PC-9 (cell line): ENCODE measurements at regions not wholly inside any gene's neighbourhood (a gene's known extent, or its start where the extent isn't known, plus 50 kb on each side); places are given as distances from the start of the nearest gene placed in this dataset.

Experiments used
- BruUV-seq: library from RNA; stranded (reverse); fragments of 400-500 nt; replicated peaks from 2 replicates; lab custom pipeline; 2021; lab: Mats Ljungman, UMichigan
- CTCF ChIA-PET: fragments of 300-600 bp; sonication (Branson Sonifier 250); formaldehyde crosslinking; loops from one replicate; lab custom pipeline; 2022; ENCODE audit warnings: antibody characterized with exemption; lab: Charles Lee
- POLR2A ChIA-PET: fragments of 300-600 bp; sonication (Branson Sonifier 250); formaldehyde crosslinking; loops from one replicate; lab custom pipeline; 2022; ENCODE audit warnings: antibody characterized with exemption; ENCODE audit not compliant: unreplicated experiment; lab: Charles Lee
- DNase-seq, 2 experiments: peaks; one replicate each; pipeline versions ENCODE4 v3.0.0 to v3.0.0-alpha.2; 2015 to 2022; ENCODE audit warnings: mixed read lengths in 1 of 2
- H2AFZ ChIP-seq: fragments of 200-600 bp; sonication (generic); 2 replicates; pipeline ENCODE4 v1.8.1; 2017; ENCODE audit warnings: antibody characterized with exemption
- H3F3A ChIP-seq: fragments of 200-600 bp; sonication (generic); 2 replicates; pipeline ENCODE4 v1.8.1; 2017; ENCODE audit warnings: antibody characterized with exemption, mild to moderate bottlenecking, low read depth; ENCODE audit not compliant: insufficient read depth
- H3K27ac ChIP-seq: fragments of 200-600 bp; sonication (generic); 2 replicates; pipeline ENCODE4 v1.6.1; 2016; ENCODE audit warnings: mixed run types
- H3K27me3 ChIP-seq: fragments of 200-600 bp; sonication (generic); 2 replicates; pipeline ENCODE4 v1.6.1; 2016; ENCODE audit warnings: low read depth, mixed run types; ENCODE audit not compliant: insufficient read depth
- H3K36me3 ChIP-seq: fragments of 200-600 bp; sonication (generic); 2 replicates; pipeline ENCODE4 v1.6.1; 2016; ENCODE audit warnings: low read depth, mixed run types
- H3K4me1 ChIP-seq: fragments of 200-600 bp; sonication (generic); replicated peaks from 2 replicates; pipeline ENCODE4 v1.6.1; 2016; ENCODE audit warnings: mixed run types; ENCODE audit not compliant: insufficient read depth
- H3K4me2 ChIP-seq: fragments of 200-600 bp; sonication (generic); 2 replicates; pipeline ENCODE4 v1.6.1; 2017; ENCODE audit warnings: mixed run types
- H3K4me3 ChIP-seq: fragments of 200-600 bp; sonication (generic); 2 replicates; pipeline ENCODE4 v1.6.1; 2016; ENCODE audit warnings: mixed run types
- H3K79me2 ChIP-seq: fragments of 200-600 bp; sonication (generic); 2 replicates; pipeline ENCODE4 v1.6.1; 2017; ENCODE audit warnings: low read depth, mixed run types
- H3K9me2 ChIP-seq: fragments of 200-600 bp; sonication (generic); 2 replicates; pipeline ENCODE4 v1.8.1; 2017; ENCODE audit warnings: mild to moderate bottlenecking; ENCODE audit not compliant: insufficient read depth
- H3K9me3 ChIP-seq: fragments of 200-600 bp; sonication (generic); 2 replicates; pipeline ENCODE4 v1.8.1; 2016; ENCODE audit warnings: low read depth; ENCODE audit not compliant: insufficient read depth
- H4K20me1 ChIP-seq: fragments of 200-600 bp; sonication (generic); 2 replicates; pipeline ENCODE4 v1.8.1; 2017; ENCODE audit not compliant: insufficient read depth
- EZH2 ChIP-seq: fragments of 200-600 bp; sonication (generic); IDR thresholded peaks from 2 replicates; pipeline ENCODE4 v1.8.0; 2017; ENCODE audit warnings: antibody characterized with exemption, low read depth
- intact Hi-C: fragments of 100-400 bp; cut with micrococcal nuclease; formaldehyde crosslinking; loops from one replicate; pipeline ENCODE4 v1.10.0; 2022; ENCODE audit not compliant: unreplicated experiment
- TF ChIP-seq, protein P1 (sequence below): fragments of 200-600 bp; sonication (generic); conservative IDR thresholded peaks from 2 replicates; pipeline ENCODE4 v1.6.1; 2017; ENCODE audit warnings: mixed run types, antibody characterized with exemption, mild to moderate bottlenecking, moderate library complexity

DNA sequence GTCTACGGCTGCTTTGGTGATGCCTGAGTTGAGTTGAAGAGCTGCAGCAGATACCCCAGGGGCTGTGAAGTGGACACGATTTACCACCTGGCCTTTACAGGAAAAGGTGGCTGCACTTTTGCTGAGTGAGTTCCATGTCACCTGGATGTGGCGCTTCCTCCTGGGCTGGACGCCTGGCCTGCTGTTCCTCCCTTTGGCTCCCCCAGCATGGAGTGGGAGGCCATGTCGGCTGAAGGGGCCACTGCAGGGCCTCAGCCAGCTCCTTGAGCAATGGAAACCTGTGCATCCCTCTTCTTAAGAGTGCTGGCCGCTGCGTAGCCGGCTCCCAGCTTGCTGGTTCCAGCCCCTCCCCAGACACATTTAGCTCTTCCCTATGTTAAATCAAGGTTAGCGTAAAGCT, 221.0 kb downstream of the GLRX3 start:
- DNase-seq: no peak
- no peak overlapping the region for H3K4me3 ChIP-seq
- H3K4me2 ChIP-seq: no peak overlapping the region
- no peaks in the 10 kb centered on the region for H3K79me2 ChIP-seq
- no peaks in the 10 kb centered on the region for H3K9me2 ChIP-seq
- ChIA-PET POLR2A (no interaction called here), CTCF (no interaction called here)
- no peak overlapping the region for H3K27ac ChIP-seq
- no peaks in the 10 kb centered on the region for H3K9me3 ChIP-seq
- no peaks in the 10 kb centered on the region for H4K20me1 ChIP-seq
- no peaks in the 10 kb centered on the region for H3K27me3 ChIP-seq
- H3K4me1 ChIP-seq: no peaks in the 10 kb centered on the region
- intact Hi-C loops: no loop called here
- BruUV-seq: no TSS peak
- no peak overlapping the region for H2AFZ ChIP-seq
- H3F3A ChIP-seq: no peaks in the 10 kb centered on the region
- TF ChIP-seq EZH2: no peak
- TF ChIP-seq, protein P1, sequence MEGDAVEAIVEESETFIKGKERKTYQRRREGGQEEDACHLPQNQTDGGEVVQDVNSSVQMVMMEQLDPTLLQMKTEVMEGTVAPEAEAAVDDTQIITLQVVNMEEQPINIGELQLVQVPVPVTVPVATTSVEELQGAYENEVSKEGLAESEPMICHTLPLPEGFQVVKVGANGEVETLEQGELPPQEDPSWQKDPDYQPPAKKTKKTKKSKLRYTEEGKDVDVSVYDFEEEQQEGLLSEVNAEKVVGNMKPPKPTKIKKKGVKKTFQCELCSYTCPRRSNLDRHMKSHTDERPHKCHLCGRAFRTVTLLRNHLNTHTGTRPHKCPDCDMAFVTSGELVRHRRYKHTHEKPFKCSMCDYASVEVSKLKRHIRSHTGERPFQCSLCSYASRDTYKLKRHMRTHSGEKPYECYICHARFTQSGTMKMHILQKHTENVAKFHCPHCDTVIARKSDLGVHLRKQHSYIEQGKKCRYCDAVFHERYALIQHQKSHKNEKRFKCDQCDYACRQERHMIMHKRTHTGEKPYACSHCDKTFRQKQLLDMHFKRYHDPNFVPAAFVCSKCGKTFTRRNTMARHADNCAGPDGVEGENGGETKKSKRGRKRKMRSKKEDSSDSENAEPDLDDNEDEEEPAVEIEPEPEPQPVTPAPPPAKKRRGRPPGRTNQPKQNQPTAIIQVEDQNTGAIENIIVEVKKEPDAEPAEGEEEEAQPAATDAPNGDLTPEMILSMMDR: no peak
- no peaks in the 10 kb centered on the region for H3K36me3 ChIP-seq

DNA sequence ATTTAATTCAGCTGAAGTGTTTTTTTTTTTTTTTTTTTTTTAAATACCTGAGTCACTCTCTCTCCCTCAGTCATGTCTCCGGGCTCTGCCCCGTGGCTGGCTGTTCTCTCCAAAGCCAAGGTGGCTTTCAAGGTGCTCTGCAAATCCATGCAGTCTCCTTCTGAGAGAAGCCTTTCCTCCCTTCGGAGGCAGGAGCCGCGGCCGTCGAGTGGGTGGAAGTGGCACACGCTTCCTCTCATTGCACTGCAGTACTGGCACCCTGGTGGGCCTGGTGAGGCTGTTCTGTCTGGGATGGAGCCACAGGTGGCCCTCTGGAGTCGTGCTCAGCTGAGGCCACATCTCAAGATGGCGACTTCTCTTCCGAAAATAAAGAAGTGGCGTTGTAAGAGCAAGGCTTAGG, 221.8 kb downstream of the GLRX3 start:
- Histone ChIP-seq H3K4me1 (no peaks in the 10 kb centered on the region), H3K27me3 (no peaks in the 10 kb centered on the region), H3K9me2 (no peaks in the 10 kb centered on the region), H2AFZ (no peak overlapping the region), H3K27ac (no peak overlapping the region), H3K9me3 (no peaks in the 10 kb centered on the region), H3F3A (no peaks in the 10 kb centered on the region), H4K20me1 (no peaks in the 10 kb centered on the region), H3K36me3 (no peaks in the 10 kb centered on the region), H3K4me2 (no peak overlapping the region), H3K79me2 (no peaks in the 10 kb centered on the region), H3K4me3 (no peak overlapping the region)
- POLR2A ChIA-PET: no interaction called here
- TF ChIP-seq, protein P1: no peak
- TF ChIP-seq EZH2: no peak
- DNase-seq: no peak
- intact Hi-C loops: no loop called here
- CTCF ChIA-PET: no interaction called here
- no TSS peak for BruUV-seq

DNA sequence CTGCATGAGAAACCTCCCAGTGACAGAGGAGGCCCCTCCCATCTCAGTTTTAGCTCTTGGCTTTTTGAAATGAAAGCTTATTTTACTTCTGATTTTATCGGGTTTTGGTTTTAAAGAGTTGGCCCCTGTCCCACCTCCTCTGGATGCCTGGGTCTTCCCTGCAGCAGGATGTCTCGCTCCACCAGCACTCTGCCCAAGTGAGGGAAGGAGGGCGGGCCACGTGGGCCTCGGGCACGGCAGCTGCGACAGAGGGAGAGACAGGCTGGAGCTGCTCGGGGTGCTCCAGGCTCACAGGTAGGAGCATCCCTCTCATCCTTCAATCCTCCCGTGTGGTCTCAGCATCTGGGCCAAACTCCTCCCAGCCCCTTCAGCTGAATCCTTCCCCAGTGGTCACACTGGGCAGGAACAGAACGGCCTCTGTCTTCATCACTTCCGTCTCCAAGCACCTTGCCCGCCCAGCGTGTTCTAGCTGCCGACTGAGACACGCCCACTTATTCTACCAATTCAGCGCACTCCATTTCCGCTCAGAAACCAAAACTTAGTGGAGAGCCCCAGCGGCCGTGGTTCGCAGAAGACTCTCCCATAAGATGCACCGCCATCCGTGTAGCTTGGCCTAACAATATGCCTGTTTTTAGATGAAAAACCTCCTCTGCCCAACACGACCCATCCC, 222.9 kb downstream of the GLRX3 start:
- Histone ChIP-seq H4K20me1 (no peaks in the 10 kb centered on the region), H3K27ac (no peak overlapping the region), H3F3A (no peaks in the 10 kb centered on the region), H3K9me3 (no peaks in the 10 kb centered on the region), H3K79me2 (no peaks in the 10 kb centered on the region), H3K9me2 (no peaks in the 10 kb centered on the region), H3K27me3 (no peaks in the 10 kb centered on the region), H3K36me3 (no peaks in the 10 kb centered on the region), H3K4me3 (no peak overlapping the region), H3K4me2 (no peak overlapping the region), H3K4me1 (no peaks in the 10 kb centered on the region), H2AFZ (no peak overlapping the region)
- POLR2A ChIA-PET: no interaction called here
- TF ChIP-seq EZH2: no peak
- TF ChIP-seq, protein P1: no peak
- no peak for DNase-seq
- intact Hi-C loops: no loop called here
- BruUV-seq: no TSS peak
- CTCF ChIA-PET: no interaction called here
